ENCODE measurements at regions not wholly inside any gene's neighbourhood (a gene's known extent, or its start where the extent isn't known, plus 50 kb on each side); places are given as distances from the start of the nearest gene placed in this dataset.

GRCh38 chr2:215681799-215682596 is 246.1 kb upstream of the FN1 start:
- DNase-seq = no peak

GRCh38 chr2:215680605-215681598 is 245.0 kb upstream of the FN1 start:
- DNase-seq = no peak

- DNase-seq = no peak
Measured at GRCh38 chr2:215678094-215678493, 242.2 kb upstream of the FN1 start.

DNA sequence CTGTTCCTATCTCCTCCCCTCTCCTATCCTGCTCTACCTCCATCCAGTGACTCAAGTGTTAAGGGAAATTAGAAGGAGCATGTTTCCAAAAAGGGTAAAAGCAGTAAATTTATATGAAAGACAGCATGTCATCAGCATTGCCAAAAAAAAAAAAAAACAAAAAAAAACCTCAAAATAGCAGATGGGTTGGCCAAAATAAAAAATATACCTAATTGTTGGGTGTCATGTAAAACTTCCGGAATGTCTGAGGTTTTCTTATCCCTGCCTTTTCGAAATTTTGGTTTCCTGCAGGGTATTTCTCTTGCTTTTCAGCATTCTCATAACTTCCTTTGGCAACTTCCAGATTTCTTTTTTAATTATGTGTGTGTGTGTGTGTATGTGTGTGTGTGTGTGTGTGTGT is 241.6 kb upstream of the FN1 start:
- no peak for DNase-seq

DNA sequence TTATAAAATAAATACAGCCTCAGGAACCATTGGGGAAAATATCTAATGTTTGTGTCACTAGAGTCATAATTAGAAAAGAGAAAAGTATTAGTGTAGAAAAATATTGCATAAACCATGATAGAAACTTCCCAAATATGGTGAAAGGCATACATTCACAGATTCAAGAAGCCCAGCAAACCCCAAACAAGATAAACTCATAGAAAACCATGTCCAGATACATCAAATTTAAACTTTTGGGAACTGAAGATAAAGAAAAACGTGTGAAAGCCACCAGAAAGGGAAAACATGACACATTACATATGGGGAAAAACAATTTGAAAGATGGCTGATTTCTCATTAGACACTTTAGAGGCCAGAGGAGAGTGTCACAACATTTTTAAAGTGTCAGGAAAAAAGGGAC is 236.5 kb upstream of the FN1 start:
- no peak for DNase-seq

DNA sequence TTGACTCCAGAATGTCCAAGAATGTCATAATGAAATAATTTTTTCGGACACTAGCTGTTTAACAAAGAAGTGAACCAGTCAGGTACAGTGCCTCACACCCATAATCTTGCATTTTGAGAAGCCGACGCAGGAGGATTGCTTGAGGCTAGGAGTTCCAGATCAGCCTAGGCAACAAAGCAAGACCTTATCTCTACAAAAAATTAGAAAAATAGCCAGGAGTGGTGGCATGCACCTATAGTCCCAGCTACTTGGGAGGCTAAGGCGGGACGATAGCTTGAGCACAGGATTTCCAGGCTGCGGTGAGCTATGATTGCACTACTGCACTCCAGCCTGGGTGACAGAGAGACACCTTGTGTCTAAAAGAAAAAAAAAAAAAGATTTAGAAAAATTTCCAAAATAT is 235.8 kb upstream of the FN1 start:
- DNase-seq = no peak

DNA sequence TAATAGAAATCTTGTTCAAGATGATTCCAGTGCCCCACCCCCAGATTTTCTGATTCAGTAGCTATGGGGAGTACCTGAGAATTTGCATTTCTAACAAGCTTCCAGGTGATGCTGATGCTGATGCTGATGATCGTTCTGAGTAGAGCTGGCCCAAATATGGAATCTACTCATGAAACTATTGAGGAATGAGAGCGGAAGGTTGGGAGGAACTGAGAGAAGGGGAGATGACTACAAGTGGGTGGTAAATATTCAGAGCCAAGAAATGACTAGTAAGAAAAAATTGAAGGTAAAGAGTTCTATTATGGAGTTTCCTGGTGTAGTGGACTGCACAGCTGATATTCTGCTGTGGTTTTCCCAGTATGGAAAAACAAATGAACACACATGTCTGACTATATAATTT is 235.4 kb upstream of the FN1 start:
- no peak for DNase-seq

DNA sequence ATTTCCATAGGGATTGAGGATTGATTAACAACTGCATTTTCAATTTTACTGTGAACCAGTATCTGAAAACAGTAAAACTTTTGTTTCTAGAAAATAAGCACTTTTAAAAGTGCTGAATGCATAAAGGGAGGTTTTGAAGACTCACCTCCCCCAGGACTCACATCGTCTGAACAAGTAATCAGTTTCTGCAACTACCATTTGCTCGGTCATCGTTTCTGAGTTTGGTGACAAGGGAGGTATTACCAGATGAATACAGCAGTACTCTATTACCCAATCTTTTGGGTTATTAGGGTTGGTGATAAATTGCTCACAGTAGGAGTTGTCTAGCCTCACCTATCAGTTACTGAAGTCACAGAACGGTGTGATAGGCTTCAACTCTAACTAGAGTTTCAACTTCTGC is 234.5 kb upstream of the FN1 start:
- DNase-seq = no peak

GRCh38 chr2:215668378-215668775 is 232.5 kb upstream of the FN1 start:
- DNase-seq = no peak

DNA sequence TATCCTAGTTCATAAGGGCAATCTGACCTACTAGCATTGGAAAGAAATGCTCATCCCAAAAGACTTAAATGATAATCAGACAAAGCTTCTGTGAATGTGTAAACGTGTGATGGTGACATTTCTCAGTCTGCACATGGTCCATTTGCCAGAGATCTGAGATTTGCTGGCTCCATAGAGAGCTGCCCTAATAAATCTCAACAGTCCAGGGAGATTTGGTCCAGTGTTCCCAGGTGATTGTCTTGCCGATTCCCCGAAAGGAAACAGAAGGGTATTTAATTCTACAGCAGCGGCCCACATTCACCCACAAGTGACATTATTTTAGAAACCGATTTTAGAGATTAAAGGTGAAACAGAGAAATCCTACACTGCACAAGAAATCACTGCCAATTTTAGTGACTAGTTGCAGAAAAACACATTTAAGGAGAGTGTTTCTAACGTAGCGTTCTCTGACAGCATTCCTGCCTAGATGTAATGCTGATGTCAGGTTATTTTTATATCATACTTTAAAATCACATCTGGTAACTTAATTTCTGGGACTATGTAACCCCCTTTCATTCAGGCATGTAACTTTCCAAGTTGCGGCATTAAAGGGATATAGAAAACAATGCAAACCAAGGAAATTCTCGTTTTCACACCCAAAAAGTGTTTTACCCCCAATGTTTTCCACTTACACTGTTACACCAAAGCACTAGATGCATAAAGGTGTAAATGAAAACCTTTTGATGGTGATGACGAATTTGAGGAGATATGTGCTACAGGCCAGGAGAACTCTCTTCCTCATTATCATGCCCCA is 231.9 kb upstream of the FN1 start:
- DNase-seq = no peak

DNA sequence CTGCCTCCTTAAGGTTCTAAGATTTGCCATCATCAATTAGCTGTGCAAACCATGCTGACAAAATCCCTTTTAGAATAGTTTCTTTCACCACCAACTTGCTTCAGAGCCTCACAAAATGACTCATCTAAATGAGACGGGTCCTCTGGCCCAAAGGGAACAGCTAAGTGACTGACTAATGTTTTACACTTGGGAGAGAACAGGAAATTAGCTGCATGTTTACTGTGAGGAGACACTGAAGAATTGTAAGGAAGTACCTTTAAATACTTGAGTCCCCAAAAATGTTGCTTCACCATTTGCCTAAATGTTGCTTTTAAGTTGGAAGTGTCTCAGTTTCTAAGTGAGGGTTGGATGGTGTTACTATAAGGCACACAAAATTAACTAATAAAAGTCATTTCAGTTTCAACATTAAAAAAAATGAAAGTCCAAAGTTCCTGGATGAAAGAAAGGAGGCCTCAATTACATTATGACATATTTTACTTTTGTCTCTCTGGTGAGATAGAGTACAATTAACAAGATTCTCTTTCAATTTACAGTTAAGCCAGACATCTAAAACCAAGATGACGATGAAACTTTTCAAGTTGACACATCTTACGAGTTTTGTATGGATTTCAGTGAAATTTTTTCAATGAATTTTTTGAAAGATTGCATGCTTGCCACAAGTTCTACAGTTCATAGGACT is 229.1 kb upstream of the FN1 start:
- no peak for DNase-seq

DNA sequence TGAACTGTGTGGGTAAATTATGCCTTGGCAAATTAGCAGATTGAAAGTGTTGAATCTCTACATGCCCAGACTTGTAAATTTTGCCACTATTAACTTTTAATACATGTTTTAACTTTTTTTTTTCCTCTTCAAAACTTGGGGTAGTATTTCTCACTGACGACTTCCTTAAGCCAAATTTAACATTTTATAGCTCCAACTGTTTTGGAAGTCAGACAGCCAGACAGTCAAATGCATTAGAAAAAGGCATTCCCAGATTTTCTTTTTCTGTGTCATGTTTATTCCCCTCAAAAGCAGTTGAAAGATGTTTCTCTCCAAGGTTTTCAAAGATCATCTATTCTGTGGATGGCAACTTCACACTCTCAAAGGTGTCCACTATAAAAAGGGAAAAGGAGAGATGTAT is 226.8 kb upstream of the FN1 start:
- DNase-seq = no peak

DNA sequence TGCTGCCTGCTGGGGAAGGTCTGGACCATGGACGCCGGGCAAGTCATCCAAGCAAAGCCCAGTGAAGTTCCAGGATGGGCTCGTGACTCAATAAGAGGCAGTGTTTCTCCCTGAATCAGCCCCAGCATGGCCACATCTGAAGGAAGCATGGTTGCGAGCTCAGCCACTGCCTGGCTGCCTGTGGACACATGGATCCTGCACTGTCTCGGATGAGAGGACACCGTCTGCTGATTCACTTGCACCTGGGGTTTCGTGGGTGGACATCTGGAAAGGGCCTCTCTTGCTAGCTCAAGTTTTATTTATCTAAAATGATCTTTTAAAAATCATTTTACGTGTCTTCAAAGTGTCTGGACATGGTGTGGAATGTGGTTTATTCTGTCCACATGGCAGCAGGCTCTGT is 224.8 kb upstream of the FN1 start:
- no peak for DNase-seq

- DNase-seq = no peak
Measured at GRCh38 chr2:215659650-215660049, 223.8 kb upstream of the FN1 start.

GRCh38 chr2:215658635-215659305 is 222.9 kb upstream of the FN1 start:
- no peak for DNase-seq

- no peak for DNase-seq
Measured at GRCh38 chr2:215657844-215658243, 222.0 kb upstream of the FN1 start.

DNA sequence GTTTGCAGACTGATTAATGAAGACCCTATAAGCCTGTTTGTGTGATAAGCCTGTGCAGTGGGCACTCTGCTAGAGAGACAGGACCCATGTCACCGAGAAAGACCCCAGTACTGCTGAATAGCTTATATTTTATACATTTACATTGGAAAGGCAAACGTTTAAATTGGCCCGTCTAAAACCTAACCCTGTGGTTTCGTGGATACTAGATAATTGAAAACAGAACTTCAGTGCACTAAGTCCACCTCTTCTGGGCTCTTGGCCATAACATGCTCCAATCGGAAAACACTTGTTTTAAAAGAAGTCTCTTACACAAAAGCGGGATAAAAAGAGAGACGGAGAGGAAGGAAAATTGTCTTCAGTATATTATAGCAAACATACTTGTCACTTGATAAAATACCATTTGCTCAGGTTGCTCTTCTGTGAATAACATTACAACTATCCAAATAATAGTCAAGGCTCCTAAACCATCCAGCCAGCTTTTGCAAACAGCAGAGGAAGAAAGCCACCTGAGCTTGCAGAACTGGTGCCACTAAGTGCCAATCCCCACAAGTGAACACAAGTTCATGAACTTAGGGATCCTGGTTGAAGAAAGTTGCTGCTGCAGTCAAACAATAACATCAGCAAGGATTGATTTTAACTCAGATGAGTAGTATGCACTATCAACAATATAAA is 218.4 kb upstream of the FN1 start:
- DNase-seq = no peak

GRCh38 chr2:215653344-215654030 is 217.6 kb upstream of the FN1 start:
- no peak for DNase-seq

DNA sequence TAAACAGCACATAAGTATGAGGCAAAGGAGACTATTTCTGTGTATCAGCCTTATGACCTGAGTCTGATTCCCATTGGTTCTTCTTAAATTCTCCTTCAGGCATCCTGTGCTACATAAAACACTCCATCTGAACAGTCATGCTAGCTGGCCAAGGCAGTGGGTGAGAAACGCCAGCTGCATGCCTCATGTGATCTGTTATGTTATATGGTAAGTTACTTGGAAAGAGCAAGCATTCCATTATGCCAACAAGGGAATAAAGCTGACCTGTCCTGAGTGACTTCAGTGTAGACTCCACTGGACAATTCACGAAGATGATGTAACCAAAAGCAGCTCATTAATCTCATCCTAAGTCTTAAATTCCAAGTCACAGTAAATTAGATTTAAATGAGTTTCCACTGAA is 216.5 kb upstream of the FN1 start:
- DNase-seq = no peak

DNA sequence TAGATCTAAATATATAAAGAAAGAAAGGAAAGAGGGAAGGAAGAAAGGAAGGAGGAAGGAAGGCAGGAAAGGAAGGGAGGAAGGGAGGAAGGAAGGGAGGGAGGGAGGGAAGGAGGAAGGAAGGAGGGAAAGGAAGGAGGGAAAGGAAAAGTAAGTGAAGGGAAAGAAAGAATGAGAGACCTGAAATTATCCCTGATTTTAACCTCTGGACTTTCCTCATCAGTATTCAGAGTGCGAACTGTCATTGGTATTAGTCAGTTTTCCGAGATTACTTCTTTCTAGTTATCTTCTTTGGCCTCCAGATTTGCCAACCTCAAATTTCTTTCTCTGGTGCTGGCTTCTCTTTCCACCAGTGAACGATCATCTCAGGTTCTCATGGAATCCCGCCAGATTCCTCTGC is 215.5 kb upstream of the FN1 start:
- DNase-seq = no peak

All from activated effector memory CD4-positive, alpha-beta T cell treated with anti-CD3 and anti-CD28 coated beads, Interleukin-2, amount 50 U/mL, for 16 hours (primary cell).